ENCODE measurements at regions not wholly inside any gene's neighbourhood (a gene's known extent, or its start where the extent isn't known, plus 50 kb on each side); places are given as distances from the start of the nearest gene placed in this dataset.

- TF ChIP-seq CTCF (IDR thresholded peaks at IDR 0.05; ENCODE audit: unreplicated experiment): no peak
- Mint-ChIP-seq H3K4me3 (ENCODE audit: low read depth, unreplicated experiment) (no peak overlapping the region), H3K27ac (ENCODE audit: unreplicated experiment) (no peak overlapping the region), H3K27me3 (ENCODE audit: unreplicated experiment) (no peaks in the 10 kb centered on the region), H3K36me3 (ENCODE audit: insufficient read depth, unreplicated experiment) (no peaks in the 10 kb centered on the region), H3K9me3 (ENCODE audit: low read depth, unreplicated experiment) (peaks cover 3% of the 10 kb centered on the region), H3K4me1 (ENCODE audit: low read depth, unreplicated experiment) (no peaks in the 10 kb centered on the region)
- CTCF ChIA-PET: no interaction called here
- DNase-seq: no peak
- intact Hi-C loops (cut with micrococcal nuclease; ENCODE audit: unreplicated experiment): no loop called here
- no TSS peak for BruUV-seq (replicated peaks)
Measured at GRCh38 chr5:153099328-153099727, 391.1 kb upstream of the GRIA1 start.

DNA sequence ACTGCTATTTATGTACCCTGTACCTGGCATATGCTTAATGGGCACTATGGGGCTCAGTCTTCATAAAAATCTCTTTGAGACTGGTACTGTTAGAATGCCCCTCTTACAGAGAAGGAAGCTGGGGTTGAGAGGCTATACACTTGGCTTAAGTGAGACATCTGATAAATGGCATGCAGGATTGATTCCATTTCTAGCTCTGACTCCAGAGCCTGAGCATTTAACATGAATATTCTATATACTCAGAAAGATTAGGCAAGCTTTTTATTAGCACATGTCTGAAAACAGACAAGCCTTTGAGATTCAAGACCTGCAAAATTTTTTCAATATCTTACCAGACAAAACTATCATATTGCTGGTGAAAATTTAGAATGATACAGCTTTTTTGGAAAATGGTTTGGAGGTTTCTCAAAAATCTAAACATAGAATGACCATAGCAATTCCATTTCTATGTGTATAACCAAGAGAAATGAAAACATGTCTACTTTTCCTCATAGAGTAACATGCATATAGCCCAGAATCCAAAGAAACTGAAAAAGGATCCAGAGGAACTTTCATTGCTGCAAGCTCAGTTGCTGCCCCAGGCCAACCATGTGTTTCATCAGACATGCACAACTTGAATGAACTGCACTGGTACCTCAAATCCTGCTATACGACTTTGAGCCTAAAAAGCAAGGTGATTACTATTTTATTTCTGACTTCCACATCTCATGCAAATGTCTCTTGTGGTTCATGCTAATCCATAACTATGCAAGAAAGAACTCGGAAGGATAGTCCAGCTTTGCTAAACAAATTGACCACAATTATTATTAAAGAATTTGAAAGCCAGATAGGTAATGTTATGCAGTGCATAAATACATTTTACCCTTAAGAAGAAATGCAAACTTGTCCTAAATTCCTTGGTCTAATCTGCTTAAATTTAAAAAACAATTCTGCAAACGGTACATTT, 389.0 kb upstream of the GRIA1 start:
- H3K27me3 Mint-ChIP-seq (ENCODE audit: unreplicated experiment): no peaks in the 10 kb centered on the region
- H3K36me3 Mint-ChIP-seq (ENCODE audit: insufficient read depth, unreplicated experiment): no peaks in the 10 kb centered on the region
- BruUV-seq (replicated peaks): no TSS peak

GRCh38 chr5:153116916-153117315, 373.6 kb upstream of the GRIA1 start:
- Mint-ChIP-seq H3K9me3 (ENCODE audit: low read depth, unreplicated experiment) (peaks cover 6% of the 10 kb centered on the region), H3K4me1 (ENCODE audit: low read depth, unreplicated experiment) (no peaks in the 10 kb centered on the region), H3K27ac (ENCODE audit: unreplicated experiment) (no peak overlapping the region), H3K4me3 (ENCODE audit: low read depth, unreplicated experiment) (no peak overlapping the region), H3K27me3 (ENCODE audit: unreplicated experiment) (no peaks in the 10 kb centered on the region), H3K36me3 (ENCODE audit: insufficient read depth, unreplicated experiment) (no peaks in the 10 kb centered on the region)
- DNase-seq: no peak
- BruUV-seq (replicated peaks): no TSS peak
- no peak for TF ChIP-seq CTCF (IDR thresholded peaks at IDR 0.05; ENCODE audit: unreplicated experiment)
- CTCF ChIA-PET: no interaction called here
- intact Hi-C loops (cut with micrococcal nuclease; ENCODE audit: unreplicated experiment): no loop called here

More for the DNA sequence above, 389.0 kb upstream of the GRIA1 start:
- CTCF ChIA-PET: no interaction called here
- TF ChIP-seq CTCF (IDR thresholded peaks at IDR 0.05; ENCODE audit: unreplicated experiment): no peak
- Mint-ChIP-seq H3K4me3 (ENCODE audit: low read depth, unreplicated experiment) (no peak overlapping the region), H3K9me3 (ENCODE audit: low read depth, unreplicated experiment) (no peaks in the 10 kb centered on the region), H3K27ac (ENCODE audit: unreplicated experiment) (no peak overlapping the region), H3K4me1 (ENCODE audit: low read depth, unreplicated experiment) (no peaks in the 10 kb centered on the region)
- intact Hi-C loops (cut with micrococcal nuclease; ENCODE audit: unreplicated experiment): no loop called here
- no peak for DNase-seq

GRCh38 chr5:153118018-153118417, 372.5 kb upstream of the GRIA1 start:
- no TSS peak for BruUV-seq (replicated peaks)
- Mint-ChIP-seq H3K9me3 (ENCODE audit: low read depth, unreplicated experiment) (peaks cover 6% of the 10 kb centered on the region), H3K27ac (ENCODE audit: unreplicated experiment) (no peak overlapping the region), H3K4me3 (ENCODE audit: low read depth, unreplicated experiment) (no peak overlapping the region), H3K27me3 (ENCODE audit: unreplicated experiment) (no peaks in the 10 kb centered on the region), H3K36me3 (ENCODE audit: insufficient read depth, unreplicated experiment) (no peaks in the 10 kb centered on the region), H3K4me1 (ENCODE audit: low read depth, unreplicated experiment) (no peaks in the 10 kb centered on the region)
- CTCF ChIA-PET: no interaction called here
- DNase-seq: no peak
- intact Hi-C loops (cut with micrococcal nuclease; ENCODE audit: unreplicated experiment): no loop called here
- no peak for TF ChIP-seq CTCF (IDR thresholded peaks at IDR 0.05; ENCODE audit: unreplicated experiment)

Data from Calu3 (cell line).